SK-N-DZ (cell line): ENCODE measurements at regions not wholly inside any gene's neighbourhood (a gene's known extent, or its start where the extent isn't known, plus 50 kb on each side); places are given as distances from the start of the nearest gene placed in this dataset.

Experiments
- DNase-seq: peaks from one replicate; pipeline ENCODE4 v3.0.0-alpha.2; 2015; ENCODE audit warnings: low spot score

GRCh38 chr9:27625751-27626150 lies 52.5 kb upstream of the C9orf72 start:
- no peak for DNase-seq

- no peak for DNase-seq
These were observed 53.2 kb upstream of the C9orf72 start for GRCh38 chr9:27626244-27627187.

- DNase-seq, result no peak
These were observed 53.9 kb upstream of the C9orf72 start for GRCh38 chr9:27627188-27627564.

- no peak for DNase-seq
These were observed 55.0 kb upstream of the C9orf72 start for GRCh38 chr9:27628311-27628710.

GRCh38 chr9:27629425-27629824 lies 56.1 kb upstream of the C9orf72 start:
- DNase-seq, result no peak

- DNase-seq, result no peak
These were observed 59.0 kb upstream of the C9orf72 start for GRCh38 chr9:27632254-27632653.

- no peak for DNase-seq
These were observed 60.5 kb upstream of the C9orf72 start for GRCh38 chr9:27633764-27634163.

- DNase-seq, result no peak
These were observed 61.6 kb upstream of the C9orf72 start for GRCh38 chr9:27634879-27635278.

- no peak for DNase-seq
These were observed 65.4 kb upstream of the C9orf72 start for GRCh38 chr9:27638716-27639115.

- no peak for DNase-seq
These were observed 72.0 kb upstream of the C9orf72 start for GRCh38 chr9:27645161-27645840.

- DNase-seq, result no peak
These were observed 80.0 kb upstream of the C9orf72 start for GRCh38 chr9:27653246-27653645.

- DNase-seq, result no peak
These were observed 80.7 kb upstream of the C9orf72 start for GRCh38 chr9:27653957-27654356.

- no peak for DNase-seq
These were observed 81.5 kb upstream of the C9orf72 start for GRCh38 chr9:27654629-27655285.

GRCh38 chr9:27655441-27655840 lies 82.2 kb upstream of the C9orf72 start:
- no peak for DNase-seq

GRCh38 chr9:27659001-27659400 lies 85.7 kb upstream of the C9orf72 start:
- no peak for DNase-seq

- DNase-seq, result no peak
These were observed 86.3 kb upstream of the C9orf72 start for GRCh38 chr9:27659571-27659970.

- no peak for DNase-seq
These were observed 86.9 kb upstream of the C9orf72 start for GRCh38 chr9:27660148-27660547.

- DNase-seq, result no peak
These were observed 90.2 kb upstream of the C9orf72 start for GRCh38 chr9:27663526-27663925.

- no peak for DNase-seq
These were observed 91.0 kb upstream of the C9orf72 start for GRCh38 chr9:27664121-27664779.

GRCh38 chr9:27665136-27665535 lies 91.9 kb upstream of the C9orf72 start:
- DNase-seq, result no peak

- no peak for DNase-seq
These were observed 95.0 kb upstream of the C9orf72 start for GRCh38 chr9:27668280-27668679.

- DNase-seq, result no peak
These were observed 98.4 kb upstream of the C9orf72 start for GRCh38 chr9:27671636-27672035.
